IPS-18a (cell line): ENCODE measurements at regions not wholly inside any gene's neighbourhood (a gene's known extent, or its start where the extent isn't known, plus 50 kb on each side); places are given as distances from the start of the nearest gene placed in this dataset.

Experiments used
- H3K27ac ChIP-seq: one replicate; pipeline ENCODE4 v1.5.1; 2013; ENCODE audit warnings: low read length
- H3K27me3 ChIP-seq: one replicate; pipeline ENCODE4 v1.6.1; 2013; ENCODE audit warnings: mild to moderate bottlenecking, low read length; ENCODE audit not compliant: control insufficient read depth, insufficient read depth
- H3K36me3 ChIP-seq: one replicate; pipeline ENCODE4 v1.6.1; 2013; ENCODE audit warnings: low read depth, low read length; ENCODE audit not compliant: control insufficient read depth
- H3K4me1 ChIP-seq: one replicate; pipeline ENCODE4 v1.6.1; 2013; ENCODE audit warnings: low read depth, low read length; ENCODE audit not compliant: control insufficient read depth
- H3K4me3 ChIP-seq: one replicate; pipeline ENCODE4 v1.5.1; 2013; ENCODE audit warnings: low read length
- H3K9ac ChIP-seq: one replicate; pipeline ENCODE4 v1.6.1; 2013; ENCODE audit warnings: mild to moderate bottlenecking, low read length, moderate library complexity
- H3K9me3 ChIP-seq: one replicate; pipeline ENCODE4 v1.6.1; 2013; ENCODE audit warnings: low read depth, low read length; ENCODE audit not compliant: control insufficient read depth

DNA sequence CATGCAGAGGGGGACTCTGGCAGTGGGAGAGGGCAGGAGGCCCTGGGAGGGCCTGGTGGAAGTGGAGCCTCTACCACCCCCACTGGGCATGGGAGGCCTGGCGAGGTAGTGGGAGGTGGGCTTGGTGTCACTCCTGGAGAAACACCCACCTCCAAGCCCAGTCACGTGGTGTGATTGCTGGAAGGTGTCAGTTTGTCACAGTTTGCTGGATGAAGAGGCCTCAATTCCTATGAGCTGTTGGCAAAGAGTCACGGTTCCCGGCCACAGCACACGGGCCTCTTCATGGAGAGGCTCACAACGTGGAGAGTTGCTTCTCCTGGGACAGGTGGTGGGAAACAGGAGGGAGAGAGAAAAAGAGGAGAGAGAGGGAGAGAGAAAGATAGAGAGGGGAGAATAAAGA is 684.1 kb upstream of the ARGLU1 start:
- H3K9me3 ChIP-seq, result no peaks in the 10 kb centered on the region
- H3K4me3 ChIP-seq, result no peak overlapping the region
- H3K4me1 ChIP-seq, result peaks cover 17% of the 10 kb centered on the region
- no peaks in the 10 kb centered on the region for H3K27me3 ChIP-seq
- H3K36me3 ChIP-seq, result no peaks in the 10 kb centered on the region
- no peak overlapping the region for H3K9ac ChIP-seq
- H3K27ac ChIP-seq, result no peak overlapping the region

DNA sequence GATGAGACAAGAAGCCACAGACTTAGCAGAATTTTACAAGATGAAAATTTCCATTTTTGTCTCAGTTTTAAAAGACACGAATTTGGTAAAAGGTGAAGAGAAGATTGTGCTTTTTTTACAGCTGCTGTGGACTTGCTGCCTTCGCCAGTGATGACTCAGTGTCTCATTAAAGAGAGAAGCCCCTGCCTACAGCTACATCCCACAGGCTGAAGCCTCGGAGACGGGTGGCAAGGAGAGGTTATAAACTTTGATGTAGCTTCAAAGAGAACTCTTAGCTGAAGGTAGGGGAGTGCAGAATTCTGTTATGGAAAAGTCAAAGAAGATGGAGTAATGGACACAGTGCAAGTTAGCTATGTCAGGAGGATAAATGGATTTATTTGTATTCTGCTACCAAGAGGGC is 683.4 kb upstream of the ARGLU1 start:
- Histone ChIP-seq H3K4me1 (peaks cover 17% of the 10 kb centered on the region), H3K9ac (no peak overlapping the region), H3K27me3 (no peaks in the 10 kb centered on the region), H3K36me3 (no peaks in the 10 kb centered on the region), H3K4me3 (no peak overlapping the region), H3K27ac (no peak overlapping the region), H3K9me3 (no peaks in the 10 kb centered on the region)

- Histone ChIP-seq H3K9me3 (no peaks in the 10 kb centered on the region), H3K4me3 (no peak overlapping the region), H3K4me1 (peaks cover 17% of the 10 kb centered on the region), H3K36me3 (no peaks in the 10 kb centered on the region), H3K27ac (no peak overlapping the region), H3K9ac (no peak overlapping the region), H3K27me3 (no peaks in the 10 kb centered on the region)
These were observed 682.7 kb upstream of the ARGLU1 start for GRCh38 chr13:107250628-107251027.

- H3K9ac ChIP-seq, result no peak overlapping the region
- no peaks in the 10 kb centered on the region for H3K27me3 ChIP-seq
- no peak overlapping the region for H3K27ac ChIP-seq
- no peaks in the 10 kb centered on the region for H3K36me3 ChIP-seq
- peaks cover 11% of the 10 kb centered on the region for H3K4me1 ChIP-seq
- no peaks in the 10 kb centered on the region for H3K9me3 ChIP-seq
- no peak overlapping the region for H3K4me3 ChIP-seq
These were observed 676.3 kb upstream of the ARGLU1 start for GRCh38 chr13:107244241-107244640.

GRCh38 chr13:107242138-107242537 is 674.2 kb upstream of the ARGLU1 start:
- Histone ChIP-seq H3K9me3 (no peaks in the 10 kb centered on the region), H3K9ac (no peak overlapping the region), H3K4me1 (no peaks in the 10 kb centered on the region), H3K36me3 (no peaks in the 10 kb centered on the region), H3K27me3 (no peaks in the 10 kb centered on the region), H3K27ac (no peak overlapping the region), H3K4me3 (no peak overlapping the region)

GRCh38 chr13:107241381-107241780 is 673.4 kb upstream of the ARGLU1 start:
- no peak overlapping the region for H3K27ac ChIP-seq
- no peaks in the 10 kb centered on the region for H3K27me3 ChIP-seq
- no peaks in the 10 kb centered on the region for H3K36me3 ChIP-seq
- no peaks in the 10 kb centered on the region for H3K9me3 ChIP-seq
- no peak overlapping the region for H3K4me3 ChIP-seq
- H3K4me1 ChIP-seq, result no peaks in the 10 kb centered on the region
- no peak overlapping the region for H3K9ac ChIP-seq

- Histone ChIP-seq H3K9ac (no peak overlapping the region), H3K27ac (no peak overlapping the region), H3K9me3 (no peaks in the 10 kb centered on the region), H3K27me3 (no peaks in the 10 kb centered on the region), H3K4me1 (no peaks in the 10 kb centered on the region), H3K36me3 (no peaks in the 10 kb centered on the region), H3K4me3 (no peak overlapping the region)
These were observed 671.3 kb upstream of the ARGLU1 start for GRCh38 chr13:107239213-107239612.

DNA sequence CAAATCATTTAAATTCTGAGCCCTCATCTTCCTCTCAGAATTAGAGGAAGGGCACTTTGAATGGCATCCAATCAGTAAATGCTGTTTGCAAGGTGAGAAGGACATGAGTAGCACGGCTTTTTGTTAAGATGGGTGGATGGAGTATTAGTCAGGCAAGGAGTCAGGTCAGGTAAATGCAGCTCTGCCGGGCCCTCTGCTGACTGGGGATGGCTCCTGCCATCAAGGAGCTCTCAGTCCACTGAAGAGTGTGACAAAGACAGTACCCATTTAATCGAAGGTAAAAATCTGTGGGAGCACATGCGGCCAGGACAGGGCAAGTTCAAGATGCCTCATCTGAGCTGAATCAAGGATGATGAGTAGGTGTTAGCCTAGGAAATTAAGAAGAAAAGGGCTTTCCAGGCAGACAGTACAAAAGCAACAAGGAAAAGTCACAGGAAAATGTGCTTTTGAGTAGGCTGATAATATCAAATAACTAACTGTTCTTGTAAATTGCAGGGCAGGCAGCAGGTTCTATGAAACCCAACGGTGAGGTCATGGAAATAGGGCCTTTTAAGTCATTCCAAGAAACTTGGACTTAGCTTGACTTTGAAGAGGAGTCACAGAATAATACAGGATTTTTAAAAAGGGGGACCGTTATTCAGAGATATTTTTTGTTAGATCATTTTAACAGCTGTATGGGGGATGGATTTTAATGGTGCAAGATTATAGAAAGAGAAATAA is 670.5 kb upstream of the ARGLU1 start:
- H3K9me3 ChIP-seq, result no peaks in the 10 kb centered on the region
- no peaks in the 10 kb centered on the region for H3K4me1 ChIP-seq
- H3K27ac ChIP-seq, result no peak overlapping the region
- H3K27me3 ChIP-seq, result no peaks in the 10 kb centered on the region
- H3K9ac ChIP-seq, result no peak overlapping the region
- no peak overlapping the region for H3K4me3 ChIP-seq
- no peaks in the 10 kb centered on the region for H3K36me3 ChIP-seq

GRCh38 chr13:107234319-107235073 is 666.6 kb upstream of the ARGLU1 start:
- H3K4me3 ChIP-seq, result no peak overlapping the region
- no peaks in the 10 kb centered on the region for H3K27me3 ChIP-seq
- H3K9me3 ChIP-seq, result no peaks in the 10 kb centered on the region
- no peak overlapping the region for H3K9ac ChIP-seq
- H3K36me3 ChIP-seq, result no peaks in the 10 kb centered on the region
- no peak overlapping the region for H3K27ac ChIP-seq
- peaks cover 4% of the 10 kb centered on the region for H3K4me1 ChIP-seq

DNA sequence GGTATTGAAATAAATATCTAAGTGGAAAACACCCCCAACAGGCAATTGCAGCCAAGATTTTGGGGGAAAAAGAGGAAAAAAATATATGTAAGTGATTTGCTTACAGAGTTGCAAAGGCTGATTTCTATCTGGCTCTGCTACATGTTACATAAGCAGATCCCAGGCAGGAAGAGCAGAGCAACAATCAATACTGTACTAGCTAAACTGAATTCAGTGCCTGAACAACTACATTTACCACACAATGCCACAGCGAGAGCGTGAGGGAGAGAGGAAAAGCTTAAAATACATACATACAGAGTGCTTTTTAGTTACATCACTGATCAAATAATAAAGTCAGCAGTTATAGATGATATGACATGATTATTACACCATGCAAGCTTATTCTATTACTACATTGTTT is 665.6 kb upstream of the ARGLU1 start:
- Histone ChIP-seq H3K9ac (no peak overlapping the region), H3K9me3 (no peaks in the 10 kb centered on the region), H3K4me1 (peaks cover 4% of the 10 kb centered on the region), H3K27ac (no peak overlapping the region), H3K4me3 (no peak overlapping the region), H3K27me3 (no peaks in the 10 kb centered on the region), H3K36me3 (no peaks in the 10 kb centered on the region)

- Histone ChIP-seq H3K4me3 (no peak overlapping the region), H3K36me3 (no peaks in the 10 kb centered on the region), H3K4me1 (peaks cover 4% of the 10 kb centered on the region), H3K27ac (no peak overlapping the region), H3K27me3 (no peaks in the 10 kb centered on the region), H3K9me3 (no peaks in the 10 kb centered on the region), H3K9ac (no peak overlapping the region)
These were observed 664.0 kb upstream of the ARGLU1 start for GRCh38 chr13:107231944-107232343.

GRCh38 chr13:107223867-107224266 is 655.9 kb upstream of the ARGLU1 start:
- H3K9me3 ChIP-seq, result no peaks in the 10 kb centered on the region
- H3K4me1 ChIP-seq, result peaks cover 4% of the 10 kb centered on the region
- no peaks in the 10 kb centered on the region for H3K27me3 ChIP-seq
- no peak overlapping the region for H3K9ac ChIP-seq
- no peak overlapping the region for H3K4me3 ChIP-seq
- H3K27ac ChIP-seq, result no peak overlapping the region
- no peaks in the 10 kb centered on the region for H3K36me3 ChIP-seq
